BLaER1 (cell line): ENCODE measurements at regions not wholly inside any gene's neighbourhood (a gene's known extent, or its start where the extent isn't known, plus 50 kb on each side); places are given as distances from the start of the nearest gene placed in this dataset.

Experiments
- H3K27ac ChIP-seq: shearing (Covaris generic); formaldehyde crosslinking; 2 replicates; pipeline ENCODE4 v1.8.1; 2022
- H3K27me3 ChIP-seq: shearing (Covaris generic); formaldehyde crosslinking; 2 replicates; pipeline ENCODE4 v1.8.1; 2022
- H3K36me3 ChIP-seq: shearing (Covaris generic); formaldehyde crosslinking; 2 replicates; pipeline ENCODE4 v1.8.1; 2022
- H3K4me1 ChIP-seq: shearing (Covaris generic); formaldehyde crosslinking; 2 replicates; pipeline ENCODE4 v1.8.1; 2022
- H3K4me2 ChIP-seq: shearing (Covaris generic); formaldehyde crosslinking; 2 replicates; pipeline ENCODE4 v1.8.1; 2022
- H3K4me3 ChIP-seq: shearing (Covaris generic); formaldehyde crosslinking; 2 replicates; pipeline ENCODE4 v1.8.1; 2022
- H3K9ac ChIP-seq: shearing (Covaris generic); formaldehyde crosslinking; 2 replicates; pipeline ENCODE4 v1.8.1; 2022
- H3K9me3 ChIP-seq: shearing (Covaris generic); formaldehyde crosslinking; 2 replicates; pipeline ENCODE4 v1.8.1; 2022
- H4K20me1 ChIP-seq: shearing (Covaris generic); formaldehyde crosslinking; 2 replicates; pipeline ENCODE4 v1.8.1; 2022
- Cebpa-rat ChIP-seq: shearing (Covaris generic); IDR thresholded peaks from 2 replicates; pipeline ENCODE4 v1.8.1; 2022

- no peak overlapping the region for H3K9ac ChIP-seq
- H3K27me3 ChIP-seq, result no peaks in the 10 kb centered on the region
- no peak for TF ChIP-seq Cebpa-rat
- H3K9me3 ChIP-seq, result no peaks in the 10 kb centered on the region
- no peaks in the 10 kb centered on the region for H3K36me3 ChIP-seq
- H3K4me1 ChIP-seq, result no peaks in the 10 kb centered on the region
- H4K20me1 ChIP-seq, result no peaks in the 10 kb centered on the region
- H3K4me3 ChIP-seq, result no peak overlapping the region
- no peak overlapping the region for H3K4me2 ChIP-seq
- no peak overlapping the region for H3K27ac ChIP-seq
Measured at GRCh38 chr13:80214050-80214449, 126.9 kb downstream of the SPRY2 start.

DNA sequence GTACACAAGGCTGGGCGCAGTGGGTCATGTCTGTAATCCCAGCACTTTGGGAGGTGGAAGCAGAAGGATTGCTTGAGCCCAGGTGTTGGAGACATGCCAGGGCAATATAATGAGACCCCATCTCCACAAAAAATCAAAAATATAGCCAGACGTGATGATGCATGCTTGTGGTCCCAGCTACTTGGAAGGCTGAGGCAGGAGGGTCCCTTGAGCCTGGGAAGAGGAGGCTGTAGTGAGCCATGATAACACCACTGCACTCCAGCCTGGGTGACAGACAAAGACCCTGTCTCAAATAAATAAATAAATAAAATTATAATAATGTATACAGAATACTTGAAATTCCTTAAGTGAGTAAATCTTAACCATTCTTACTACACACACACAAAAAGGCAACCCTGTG lies 127.7 kb downstream of the SPRY2 start:
- TF ChIP-seq Cebpa-rat, result no peak
- Histone ChIP-seq H3K4me1 (no peaks in the 10 kb centered on the region), H3K36me3 (no peaks in the 10 kb centered on the region), H3K9me3 (no peaks in the 10 kb centered on the region), H3K4me3 (no peak overlapping the region), H3K9ac (no peak overlapping the region), H4K20me1 (no peaks in the 10 kb centered on the region), H3K4me2 (no peak overlapping the region), H3K27me3 (no peaks in the 10 kb centered on the region), H3K27ac (no peak overlapping the region)

DNA sequence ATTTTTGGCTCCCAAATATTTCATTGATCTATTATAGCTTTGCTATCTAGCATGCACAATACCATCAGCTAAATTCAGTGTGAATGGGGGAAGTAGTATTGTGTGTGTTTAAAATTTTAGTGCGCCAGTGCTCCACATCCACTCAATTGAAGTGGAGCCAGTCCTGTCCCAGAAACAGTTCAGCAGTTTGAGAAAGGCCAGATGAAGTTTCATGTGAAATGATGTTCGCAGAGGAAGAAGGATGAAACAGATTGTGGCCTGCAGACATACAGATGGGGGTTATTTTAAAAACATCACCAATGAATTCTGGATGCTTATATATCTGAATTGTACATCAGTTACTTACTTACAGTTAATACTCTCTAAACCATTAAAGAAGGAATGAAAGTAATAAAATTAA lies 129.4 kb downstream of the SPRY2 start:
- H4K20me1 ChIP-seq, result no peaks in the 10 kb centered on the region
- no peak overlapping the region for H3K27ac ChIP-seq
- H3K4me2 ChIP-seq, result no peak overlapping the region
- no peak for TF ChIP-seq Cebpa-rat
- H3K9me3 ChIP-seq, result no peaks in the 10 kb centered on the region
- H3K4me3 ChIP-seq, result no peak overlapping the region
- H3K4me1 ChIP-seq, result no peaks in the 10 kb centered on the region
- no peaks in the 10 kb centered on the region for H3K36me3 ChIP-seq
- no peak overlapping the region for H3K9ac ChIP-seq
- no peaks in the 10 kb centered on the region for H3K27me3 ChIP-seq

DNA sequence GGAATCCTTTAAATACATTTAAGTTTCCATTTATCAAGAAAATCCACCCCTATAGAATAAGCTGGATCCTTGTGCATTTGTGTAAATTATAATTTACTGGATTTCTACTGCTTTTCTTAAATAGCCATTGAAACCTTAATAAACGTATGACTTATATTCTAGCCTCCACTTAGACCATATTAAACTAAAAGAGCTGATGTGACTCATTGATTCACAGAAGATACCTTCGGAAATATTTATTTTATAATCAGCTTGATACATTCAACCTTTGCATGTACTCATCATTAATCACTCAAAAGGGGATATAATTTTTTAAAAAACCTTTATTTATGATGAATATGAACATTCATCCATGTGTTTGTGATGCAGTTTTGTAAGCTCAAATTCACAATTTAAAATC lies 136.3 kb downstream of the SPRY2 start:
- Histone ChIP-seq H3K27ac (no peak overlapping the region), H3K4me2 (no peak overlapping the region), H3K36me3 (no peaks in the 10 kb centered on the region), H3K4me3 (no peak overlapping the region), H3K9me3 (no peaks in the 10 kb centered on the region), H3K4me1 (no peaks in the 10 kb centered on the region), H3K9ac (no peak overlapping the region), H3K27me3 (no peaks in the 10 kb centered on the region), H4K20me1 (no peaks in the 10 kb centered on the region)
- no peak for TF ChIP-seq Cebpa-rat

- no peak overlapping the region for H3K4me3 ChIP-seq
- H3K4me1 ChIP-seq, result no peaks in the 10 kb centered on the region
- H3K27ac ChIP-seq, result no peak overlapping the region
- H3K9me3 ChIP-seq, result no peaks in the 10 kb centered on the region
- no peaks in the 10 kb centered on the region for H3K27me3 ChIP-seq
- H4K20me1 ChIP-seq, result no peaks in the 10 kb centered on the region
- no peak overlapping the region for H3K9ac ChIP-seq
- TF ChIP-seq Cebpa-rat, result no peak
- no peak overlapping the region for H3K4me2 ChIP-seq
- H3K36me3 ChIP-seq, result no peaks in the 10 kb centered on the region
Measured at GRCh38 chr13:80203496-80203895, 137.4 kb downstream of the SPRY2 start.

- Histone ChIP-seq H4K20me1 (no peaks in the 10 kb centered on the region), H3K36me3 (no peaks in the 10 kb centered on the region), H3K27ac (no peak overlapping the region), H3K4me2 (no peak overlapping the region), H3K27me3 (no peaks in the 10 kb centered on the region), H3K9me3 (no peaks in the 10 kb centered on the region), H3K4me1 (no peaks in the 10 kb centered on the region), H3K9ac (no peak overlapping the region), H3K4me3 (no peak overlapping the region)
- no peak for TF ChIP-seq Cebpa-rat
Measured at GRCh38 chr13:80201694-80202468, 139.0 kb downstream of the SPRY2 start.

GRCh38 chr13:80199585-80200292 lies 141.2 kb downstream of the SPRY2 start:
- Histone ChIP-seq H3K27me3 (no peaks in the 10 kb centered on the region), H3K36me3 (no peaks in the 10 kb centered on the region), H3K9me3 (no peaks in the 10 kb centered on the region), H3K4me2 (no peak overlapping the region), H4K20me1 (no peaks in the 10 kb centered on the region), H3K4me3 (no peak overlapping the region), H3K27ac (no peak overlapping the region), H3K9ac (no peak overlapping the region), H3K4me1 (no peaks in the 10 kb centered on the region)
- no peak for TF ChIP-seq Cebpa-rat

DNA sequence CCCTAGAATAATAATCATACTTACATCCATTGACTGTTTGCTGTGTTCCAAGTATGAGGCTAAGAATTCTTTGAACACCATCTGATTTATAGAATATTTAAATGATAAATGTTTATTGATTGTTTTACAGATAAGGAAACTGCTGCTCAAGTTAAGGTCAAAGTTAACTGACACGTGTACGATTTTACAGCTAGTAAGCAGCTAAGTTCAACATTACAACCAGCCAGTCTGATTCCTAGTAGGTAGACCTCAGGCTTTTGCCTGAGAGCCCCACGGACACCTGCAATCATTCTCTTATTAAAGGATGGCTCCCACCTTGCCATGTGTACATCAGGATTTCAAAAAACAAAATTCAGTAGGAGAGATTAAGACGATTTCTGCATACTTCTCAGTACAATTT lies 141.9 kb downstream of the SPRY2 start:
- no peak overlapping the region for H3K4me2 ChIP-seq
- H4K20me1 ChIP-seq, result no peaks in the 10 kb centered on the region
- H3K9ac ChIP-seq, result no peak overlapping the region
- TF ChIP-seq Cebpa-rat, result no peak
- H3K27ac ChIP-seq, result no peak overlapping the region
- no peak overlapping the region for H3K4me3 ChIP-seq
- H3K9me3 ChIP-seq, result no peaks in the 10 kb centered on the region
- no peaks in the 10 kb centered on the region for H3K36me3 ChIP-seq
- H3K4me1 ChIP-seq, result no peaks in the 10 kb centered on the region
- H3K27me3 ChIP-seq, result no peaks in the 10 kb centered on the region

GRCh38 chr13:80196756-80197155 lies 144.2 kb downstream of the SPRY2 start:
- no peak overlapping the region for H3K4me2 ChIP-seq
- H3K27ac ChIP-seq, result no peak overlapping the region
- no peaks in the 10 kb centered on the region for H3K36me3 ChIP-seq
- no peak for TF ChIP-seq Cebpa-rat
- no peaks in the 10 kb centered on the region for H4K20me1 ChIP-seq
- no peak overlapping the region for H3K4me3 ChIP-seq
- H3K4me1 ChIP-seq, result no peaks in the 10 kb centered on the region
- no peak overlapping the region for H3K9ac ChIP-seq
- H3K9me3 ChIP-seq, result no peaks in the 10 kb centered on the region
- no peaks in the 10 kb centered on the region for H3K27me3 ChIP-seq

- Histone ChIP-seq H3K9me3 (no peaks in the 10 kb centered on the region), H3K4me1 (no peaks in the 10 kb centered on the region), H3K36me3 (no peaks in the 10 kb centered on the region), H3K27me3 (no peaks in the 10 kb centered on the region), H3K4me2 (no peak overlapping the region), H4K20me1 (no peaks in the 10 kb centered on the region), H3K9ac (no peak overlapping the region), H3K4me3 (no peak overlapping the region), H3K27ac (no peak overlapping the region)
- TF ChIP-seq Cebpa-rat, result no peak
Measured at GRCh38 chr13:80195649-80196048, 145.3 kb downstream of the SPRY2 start.
